Heart left ventricle (tissue), 16 donors: ENCODE measurements at regions not wholly inside any gene's neighbourhood (a gene's known extent, or its start where the extent isn't known, plus 50 kb on each side); places are given as distances from the start of the nearest gene placed in this dataset.

Experiments used
- ATAC-seq, 4 donors: fragments of 200-7000 bp; cut with Tn5 transposase; one replicate each; pipeline ENCODE4 v1.9.1; 2020 to 2022; ENCODE audit warnings: moderate library complexity in 4 of 4, mild to moderate bottlenecking in 3 of 4, moderate number of reproducible peaks in 1 of 4
- DNase-seq, 5 donors: peaks; one replicate each; pipeline ENCODE4 v3.0.0-alpha.2; 2020
- H3K27ac ChIP-seq, 12 donors: fragments of 200-600 bp; sonication (generic) in 4 of 12; one replicate each; pipeline versions ENCODE4 v1.5.0 to v1.8.0; 2016 to 2022; ENCODE audit warnings: mild to moderate bottlenecking in 2 of 12
- H3K27me3 ChIP-seq, 9 donors: fragments of 200-600 bp; sonication (generic) in 2 of 9; one replicate each; pipeline versions ENCODE4 v1.5.1 to v1.8.0; 2016 to 2022; ENCODE audit warnings: mild to moderate bottlenecking in 3 of 9
- H3K36me3 ChIP-seq, 9 donors: fragments of 200-600 bp; sonication (generic) in 2 of 9; one replicate each; pipeline versions ENCODE4 v1.5.0 to v1.8.0; 2018 to 2022; ENCODE audit warnings: mild to moderate bottlenecking in 2 of 9
- H3K4me1 ChIP-seq, 12 donors: fragments of 200-600 bp; sonication (generic) in 4 of 12; one replicate each; pipeline versions ENCODE4 v1.5.0 to v1.8.0; 2016 to 2022; ENCODE audit warnings: mild to moderate bottlenecking in 3 of 12
- H3K4me3 ChIP-seq, 12 donors: fragments of 200-600 bp; sonication (generic) in 4 of 12; one replicate each; pipeline versions ENCODE4 v1.5.0 to v1.8.0; 2017 to 2022; ENCODE audit warnings: mild to moderate bottlenecking in 9 of 12, moderate library complexity in 4 of 12
- H3K9me3 ChIP-seq, 12 donors: fragments of 200-600 bp; sonication (generic) in 4 of 12; one replicate each; pipeline versions ENCODE4 v1.5.0 to v1.8.0; 2016 to 2022; ENCODE audit warnings: mild to moderate bottlenecking in 1 of 12
- CTCF ChIP-seq, 12 donors: fragments of 200-600 bp; sonication (generic) in 4 of 12; IDR thresholded peaks; one replicate each; pipeline versions ENCODE4 v1.5.0 to v1.8.0; 2018 to 2022; ENCODE audit warnings: antibody characterized with exemption in 12 of 12, mild to moderate bottlenecking in 5 of 12
- POLR2A ChIP-seq, 2 donors: fragments of 450-650 bp; IDR thresholded peaks; one replicate each; pipeline ENCODE4 v1.6.1; 2017; ENCODE audit warnings: antibody characterized with exemption in 2 of 2, mild to moderate bottlenecking in 2 of 2, moderate library complexity in 2 of 2
- WGBS, 4 donors: extraction: QIAGEN DNeasy Blood & Tissue Kit in 2 of 4; methylation state at CpG; one replicate each; pipeline versions ENCODE4 v1.1.5 to v1.1.7; 2013 to 2018; 5-methylcytosine and 5-hydroxymethylcytosine counted together
- intact Hi-C, 10 donors: fragments of 100-400 bp; cut with DNase I; formaldehyde crosslinking; loops; one replicate each; pipeline versions ENCODE4 v1.11.1 to v1.14.2; 2022
- donor health status: ischemic (EF 13 %, LVEDD 7.1; RV severe dilation, severe dysfunction).
- donor health status: healthy with polysubstance abuse.
- donor health status: DM: no; HTN: yes; CAD: no.
- donor health status: DM: no; HTN: no; CAD: no.
- donor health status: ischemic (EF 25% LVEDD 6.9; RV normal size, moderate dysfunction).
- donor health status: ischemic (EF 25% LVEDD 5.7; RV mildly dilated, moderate dysfunction).
- donor health status: healthy.
- donor health status: DM: yes; HTN: yes; CAD: no.
- donor health status: ischemic (EF 35%, LVEDD 5.7; RV mildly dilated, moderate dysfunction).
- donor health status: nonischemic (EF 11% LVEDD 7.7; RV severe dilation, severe dysfunction).
- donor health status: DM: yes; HTN: yes; CAD: no.
- donor health status: PGD.
- donor health status: ischemic (EF 29% LVEDD 5.4; RV normal size, mild dysfunction).
- donor health status: nonischemic (EF 23%, LVEDD 6.1; RV moderate dilation, normal function).

- Histone ChIP-seq H3K27me3 (no peaks in the 10 kb centered on the region), H3K4me3 (no peak overlapping the region), H3K4me1 (no peaks in the 10 kb centered on the region), H3K9me3 (no peaks in the 10 kb centered on the region), H3K36me3 (no peaks in the 10 kb centered on the region), H3K27ac (no peak overlapping the region)
- no peak for DNase-seq
- TF ChIP-seq POLR2A (IDR thresholded peaks at IDR 0.05) (no peak), CTCF (IDR thresholded peaks at IDR 0.05) (no peak)
- no peak for ATAC-seq
- 78 to 80% (median 79%) methylated on average over 3 of the region's 3 CpGs for WGBS, 4 donors
- intact Hi-C loops, result no loop called here
These were observed 83.8 kb upstream of the RASA1 start for GRCh38 chr5:87183896-87184295.

GRCh38 chr5:87184605-87185004 is 83.1 kb upstream of the RASA1 start:
- H3K27me3 ChIP-seq, result no peaks in the 10 kb centered on the region
- no peaks in the 10 kb centered on the region for H3K36me3 ChIP-seq
- H3K27ac ChIP-seq, result no peak overlapping the region
- TF ChIP-seq POLR2A (IDR thresholded peaks at IDR 0.05) (no peak), CTCF (IDR thresholded peaks at IDR 0.05) (no peak)
- H3K4me1 ChIP-seq, result no peaks in the 10 kb centered on the region
- 87 to 91% (median 88%) methylated on average over 5 of the region's 5 CpGs for WGBS, 4 donors
- intact Hi-C loops, result no loop called here
- H3K9me3 ChIP-seq, result no peaks in the 10 kb centered on the region
- ATAC-seq (no peak), DNase-seq (no peak)
- no peak overlapping the region for H3K4me3 ChIP-seq

- Histone ChIP-seq H3K27ac (no peak overlapping the region), H3K4me1 (no peaks in the 10 kb centered on the region), H3K36me3 (no peaks in the 10 kb centered on the region), H3K9me3 (no peaks in the 10 kb centered on the region), H3K27me3 (no peaks in the 10 kb centered on the region), H3K4me3 (no peak overlapping the region)
- WGBS, 4 donors, result 51 to 69% (median 57%) methylated on average over 3 of the region's 3 CpGs
- ATAC-seq, result no peak
- TF ChIP-seq POLR2A (IDR thresholded peaks at IDR 0.05) (no peak), CTCF (IDR thresholded peaks at IDR 0.05) (no peak)
- DNase-seq, result no peak
- intact Hi-C loops, result no loop called here
These were observed 81.8 kb upstream of the RASA1 start for GRCh38 chr5:87185838-87186237.

GRCh38 chr5:87188391-87188790 is 79.3 kb upstream of the RASA1 start:
- DNase-seq, result no peak
- H3K4me3 ChIP-seq, result no peak overlapping the region
- 61 to 67% (median 64%) methylated on average over 3 of the region's 3 CpGs for WGBS, 4 donors
- no peaks in the 10 kb centered on the region for H3K4me1 ChIP-seq
- H3K36me3 ChIP-seq, result no peaks in the 10 kb centered on the region
- TF ChIP-seq POLR2A (IDR thresholded peaks at IDR 0.05), result no peak
- TF ChIP-seq CTCF (IDR thresholded peaks at IDR 0.05), result no peak
- no peak for ATAC-seq
- no peaks in the 10 kb centered on the region for H3K9me3 ChIP-seq
- no peak overlapping the region for H3K27ac ChIP-seq
- H3K27me3 ChIP-seq, result no peaks in the 10 kb centered on the region
- intact Hi-C loops, result no loop called here
